HUDEP-2 (cell line): ENCODE measurements at regions not wholly inside any gene's neighbourhood (a gene's known extent, or its start where the extent isn't known, plus 50 kb on each side); places are given as distances from the start of the nearest gene placed in this dataset.

ENCODE experiments used
- DNase-seq, 76 experiments: peaks; one replicate each; lab custom pipeline; 2025; ENCODE audit not compliant: unreplicated experiment in 76 of 76; lab: John Stamatoyannopoulos, UW

DNA sequence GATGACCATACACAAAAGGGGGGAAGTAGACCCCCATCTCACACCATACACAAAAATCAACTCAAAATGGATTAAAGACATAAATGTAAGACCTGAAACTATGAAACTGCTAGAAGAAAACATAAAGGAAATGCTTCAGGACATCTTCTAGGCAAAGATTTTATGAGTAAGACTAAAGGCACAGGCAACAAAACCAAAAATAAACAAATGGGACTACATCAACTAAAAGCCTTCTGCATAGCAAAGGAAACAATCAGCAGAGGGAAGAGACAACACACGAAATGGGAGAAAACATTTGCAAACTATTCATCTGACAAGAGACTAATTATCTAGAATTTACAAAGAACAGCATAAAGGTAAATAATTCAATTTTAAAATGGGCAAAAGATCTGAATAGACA is 152.1 kb downstream of the AXIN2 start:
- no peak for DNase-seq

DNA sequence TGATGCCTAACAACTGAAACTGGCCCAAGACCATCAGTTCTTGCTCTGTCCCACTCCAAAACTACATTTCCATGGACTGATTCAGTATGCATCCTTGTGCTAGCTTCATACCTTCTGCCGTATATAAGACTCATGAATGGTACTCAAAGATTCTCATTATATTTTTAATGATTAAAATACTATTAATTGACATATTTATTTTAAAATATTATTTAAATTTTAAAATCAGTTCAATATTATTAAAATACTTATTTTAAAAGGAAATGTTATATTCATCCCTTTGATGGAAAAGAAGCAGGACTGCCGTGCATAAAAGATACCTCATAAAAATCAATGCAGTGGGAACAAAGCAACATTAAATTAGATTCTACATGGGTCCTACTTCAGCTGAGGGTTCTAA is 153.4 kb downstream of the AXIN2 start:
- DNase-seq, result no peak

DNA sequence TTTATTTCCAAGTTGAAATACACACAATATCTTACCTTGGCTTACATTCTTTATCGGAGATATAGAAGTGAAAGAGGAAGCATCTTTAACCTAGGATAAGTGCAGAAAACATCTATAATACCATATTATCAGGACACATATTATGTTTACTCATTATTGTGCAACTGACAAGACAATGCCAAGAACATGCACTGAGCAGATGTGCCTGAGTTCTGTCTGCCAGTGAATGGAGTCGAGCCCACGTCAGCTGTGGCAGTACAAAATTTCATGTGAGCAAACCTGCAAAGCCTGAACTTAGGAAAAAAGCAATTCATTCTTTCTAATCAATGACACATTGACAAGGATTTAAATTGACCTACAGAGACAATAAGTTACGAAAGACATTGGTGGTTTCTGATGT is 154.4 kb downstream of the AXIN2 start:
- DNase-seq, result no peak

DNA sequence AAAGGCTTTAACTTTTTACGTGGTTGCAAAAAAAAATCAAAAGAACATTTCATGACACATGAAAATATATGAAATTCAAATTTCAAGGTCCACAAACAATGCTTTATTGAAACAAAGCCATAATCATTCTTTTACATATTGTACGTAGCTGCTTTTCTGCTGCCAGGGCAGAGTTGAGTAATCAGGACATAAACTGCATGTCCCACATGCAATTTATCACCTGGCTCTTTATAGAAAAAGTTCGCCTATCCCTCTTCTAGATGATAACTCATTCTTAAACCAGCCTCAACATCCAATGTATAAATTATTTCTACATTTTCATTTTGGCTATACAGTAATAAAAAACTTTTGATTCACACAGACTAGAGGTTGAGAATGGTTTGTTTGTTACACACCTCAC is 154.9 kb downstream of the AXIN2 start:
- no peak for DNase-seq

DNA sequence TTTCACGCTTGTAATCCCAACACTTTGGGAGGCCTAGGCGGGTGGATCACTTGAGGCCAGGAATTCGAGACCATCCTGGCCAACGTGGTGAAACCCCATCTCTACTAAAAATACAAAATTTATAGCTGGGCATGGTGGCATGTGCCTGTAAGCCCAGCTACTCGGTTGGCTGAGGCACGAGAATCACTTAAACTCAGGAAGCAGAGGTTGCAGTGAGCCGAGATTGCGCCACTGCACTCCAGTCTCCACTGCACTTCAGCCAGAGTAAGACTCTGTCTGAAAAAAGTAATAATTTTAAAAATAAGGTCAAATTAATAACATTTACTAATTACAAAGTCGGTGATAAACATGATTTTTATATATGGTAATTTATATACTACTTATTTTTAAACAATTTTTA is 155.9 kb downstream of the AXIN2 start:
- DNase-seq, result no peak

DNA sequence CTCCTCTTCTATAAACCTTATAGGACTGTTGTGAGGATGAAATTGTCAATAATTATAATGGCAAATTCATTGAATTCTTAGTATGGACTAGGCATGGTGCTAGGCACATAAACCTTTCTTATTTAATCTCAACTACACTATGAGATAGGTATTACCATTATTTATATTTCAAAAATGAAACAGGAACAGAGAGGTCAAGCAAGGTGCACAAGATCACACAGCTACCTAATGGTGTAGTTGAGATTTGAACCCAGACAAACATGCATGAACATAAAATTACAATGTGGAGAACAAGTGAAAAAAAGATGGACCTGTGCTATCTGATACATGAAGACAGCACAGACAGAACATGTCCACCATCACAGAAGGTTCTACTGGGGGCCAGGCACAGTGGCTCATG is 156.7 kb downstream of the AXIN2 start:
- DNase-seq, result no peak

DNA sequence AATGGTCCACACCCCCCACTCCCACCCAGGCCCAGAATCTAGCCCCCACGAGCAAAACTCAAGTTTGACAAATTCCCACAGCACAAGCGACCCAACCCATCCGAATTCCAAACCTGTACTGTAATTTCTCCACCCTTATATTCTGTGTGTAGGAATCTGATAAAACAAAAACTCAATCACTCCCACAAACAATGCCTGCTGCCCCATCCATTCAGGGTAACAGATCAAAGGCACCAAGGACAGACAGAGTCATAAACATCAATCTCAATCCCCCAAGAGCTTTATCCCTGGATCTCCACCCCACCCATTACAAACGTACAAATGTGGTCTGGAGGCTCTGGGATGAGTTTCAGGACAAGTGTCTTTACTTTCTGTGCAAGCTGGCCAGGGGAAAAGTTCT is 157.8 kb downstream of the AXIN2 start:
- DNase-seq, result no peak

DNA sequence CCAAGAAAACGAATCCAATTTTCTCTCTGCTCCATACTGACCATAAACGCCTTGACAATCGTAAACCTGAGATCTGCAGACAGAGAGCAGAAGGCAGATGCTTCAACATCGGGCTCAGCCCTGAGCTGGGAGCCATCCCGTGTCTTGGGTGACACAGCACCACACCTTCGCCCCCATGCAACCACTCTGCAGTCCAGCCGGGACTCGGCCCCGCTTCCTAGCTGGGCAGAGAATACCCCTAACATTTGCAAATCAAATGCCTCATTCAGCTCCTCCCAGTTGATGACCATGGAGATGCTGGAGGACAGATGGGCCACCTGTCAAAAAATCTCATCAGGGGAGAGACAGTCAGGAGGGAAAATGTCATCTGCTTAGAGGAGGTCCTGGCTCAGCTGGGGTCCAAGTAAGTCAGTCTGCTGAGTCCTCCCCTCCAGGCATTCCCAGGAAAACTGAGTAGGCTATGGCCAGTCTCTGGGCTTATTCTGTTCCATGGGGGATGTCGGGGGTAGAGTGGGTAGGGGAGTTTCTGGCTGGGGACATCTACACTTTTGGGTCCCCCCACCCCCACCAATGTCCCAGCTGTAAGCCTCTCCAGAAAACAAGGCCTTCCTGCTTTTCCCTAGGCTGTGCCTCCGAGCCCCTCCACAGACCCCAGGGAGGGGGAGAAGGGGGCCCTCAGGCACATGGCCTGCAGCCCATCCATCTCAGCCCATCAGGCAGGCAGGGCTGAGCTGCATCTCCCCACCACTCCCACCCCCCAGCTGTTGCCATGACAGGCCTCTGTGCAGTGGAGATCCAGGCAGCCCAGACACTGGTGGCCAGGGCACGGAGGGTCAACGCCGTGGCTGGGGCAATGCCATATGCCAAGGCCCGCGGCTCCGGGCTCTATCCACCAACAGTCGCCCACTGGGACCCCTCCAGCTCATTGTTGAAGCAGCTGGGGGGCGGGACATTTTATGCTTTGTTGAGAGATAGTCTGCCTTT is 158.6 kb downstream of the AXIN2 start:
- DNase-seq, result no peak

DNA sequence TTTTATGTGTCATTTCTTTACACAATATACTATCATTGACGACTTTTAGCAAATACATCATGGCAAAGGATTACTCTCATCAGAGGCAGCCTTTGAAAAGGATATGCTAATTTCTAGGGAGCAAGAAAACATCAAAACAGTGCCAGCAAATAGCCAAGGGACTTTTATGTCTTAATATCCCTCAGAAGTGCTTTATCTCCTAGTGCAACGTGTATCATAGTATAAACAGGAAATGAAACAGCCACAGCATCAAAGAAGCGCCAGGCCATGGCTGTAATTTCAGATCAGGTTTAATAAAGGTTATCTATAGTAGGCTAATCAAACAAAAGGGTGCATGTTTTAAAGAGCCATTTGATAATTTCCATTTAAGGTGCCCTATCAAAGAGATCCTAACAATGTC is 159.9 kb downstream of the AXIN2 start:
- no peak for DNase-seq

DNA sequence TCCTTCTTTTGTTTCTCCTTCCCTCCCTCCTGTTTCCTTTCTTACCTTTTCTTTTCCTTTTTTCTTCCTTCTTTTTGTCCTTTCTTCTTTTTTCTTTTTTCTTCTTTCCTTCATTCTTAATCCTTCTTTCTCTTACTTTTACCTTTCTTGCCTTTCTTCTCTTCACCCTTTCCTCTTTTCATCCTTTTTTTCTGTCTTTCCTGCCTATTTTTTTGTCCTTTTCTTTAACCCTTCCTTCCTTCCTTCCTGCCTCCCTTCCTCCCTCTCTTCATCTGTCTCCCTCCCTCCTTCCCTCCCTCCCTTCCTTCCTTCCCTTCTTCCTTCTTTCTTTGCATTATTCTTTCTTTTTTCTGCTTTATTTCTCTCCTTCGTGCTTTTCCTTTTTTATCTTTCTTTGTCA is 160.7 kb downstream of the AXIN2 start:
- no peak for DNase-seq

DNA sequence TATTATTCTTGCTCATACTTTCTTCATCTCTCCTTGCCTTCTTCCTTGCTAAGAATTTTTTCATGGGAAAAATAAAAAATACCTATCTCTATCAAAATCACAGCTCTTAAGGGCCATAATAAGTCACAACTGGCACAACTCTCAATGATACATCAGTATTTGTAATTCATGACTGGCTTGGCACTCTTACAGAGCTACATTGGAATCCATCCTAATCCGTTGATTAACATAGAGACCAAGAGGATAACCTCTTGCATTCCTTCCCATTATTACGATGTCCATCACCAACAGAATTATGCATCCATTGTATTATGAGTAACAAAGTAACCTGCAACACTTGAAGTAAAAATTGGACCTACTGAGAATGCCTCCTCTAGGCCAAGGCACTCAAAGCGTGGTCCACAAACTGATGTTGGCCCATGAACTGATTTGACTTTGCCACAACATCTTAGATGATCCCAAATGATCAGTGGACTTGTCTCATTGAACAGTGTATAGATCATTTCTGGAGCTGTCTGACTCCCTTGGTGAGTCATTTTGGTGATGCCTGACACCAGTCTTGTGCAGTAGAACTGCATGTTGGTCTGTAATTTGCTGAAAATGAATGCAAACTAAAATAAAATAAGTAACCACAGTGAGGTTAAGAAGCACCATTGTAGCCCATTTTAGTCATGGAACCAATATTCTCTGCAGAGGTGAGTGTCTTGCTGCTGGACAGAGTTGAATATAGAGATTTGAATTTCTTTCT is 163.2 kb downstream of the AXIN2 start:
- DNase-seq, result no peak

DNA sequence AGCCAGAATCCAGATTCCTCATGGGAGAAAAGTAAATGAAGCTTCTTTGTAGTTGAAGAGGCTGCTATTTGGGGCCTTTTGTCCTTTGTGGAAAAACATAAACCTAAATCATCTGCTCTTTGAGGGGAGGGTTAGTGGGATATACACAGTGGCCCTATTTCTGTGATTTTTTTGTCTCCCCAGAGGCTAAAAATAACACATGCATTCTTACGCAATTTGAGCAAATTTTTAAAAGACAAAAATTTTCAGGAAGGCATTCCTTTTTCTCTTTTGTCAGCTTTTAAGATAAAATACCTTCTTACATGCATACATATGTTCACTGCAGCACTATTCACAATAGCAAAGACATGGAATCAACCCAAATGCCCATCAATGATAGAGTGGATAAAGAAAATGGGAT is 165.5 kb downstream of the AXIN2 start:
- no peak for DNase-seq

DNA sequence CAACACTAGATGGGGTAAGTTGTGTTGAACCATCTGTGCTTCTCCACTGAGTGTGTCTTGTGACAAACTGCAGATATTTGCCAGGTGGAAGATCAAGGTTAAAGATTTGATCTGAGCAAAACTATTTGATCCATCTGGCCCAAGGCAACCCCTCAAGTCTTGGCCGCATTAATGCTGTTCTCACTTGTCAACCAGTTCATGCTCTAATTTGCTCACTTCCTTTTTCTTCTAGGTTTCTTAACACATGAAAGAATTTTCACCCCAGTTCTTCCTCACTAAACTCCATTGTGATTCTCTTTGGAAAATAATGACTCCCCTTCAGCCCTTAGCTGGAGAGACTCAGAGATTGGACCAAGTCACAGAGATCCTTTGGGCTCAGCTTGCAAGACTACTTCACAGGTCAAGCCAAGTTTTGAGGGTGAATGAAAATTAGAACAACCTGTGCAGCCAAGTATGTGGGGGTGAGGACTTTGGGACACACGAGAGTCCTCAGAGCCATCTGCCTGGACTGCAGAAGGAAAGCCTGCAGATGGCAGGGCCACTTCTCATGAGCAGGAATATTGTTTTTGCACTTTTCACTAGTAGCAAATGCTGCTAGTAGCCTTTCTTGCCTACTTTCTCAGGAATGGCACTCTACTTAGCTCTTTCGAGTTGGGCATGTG is 166.5 kb downstream of the AXIN2 start:
- no peak for DNase-seq

DNA sequence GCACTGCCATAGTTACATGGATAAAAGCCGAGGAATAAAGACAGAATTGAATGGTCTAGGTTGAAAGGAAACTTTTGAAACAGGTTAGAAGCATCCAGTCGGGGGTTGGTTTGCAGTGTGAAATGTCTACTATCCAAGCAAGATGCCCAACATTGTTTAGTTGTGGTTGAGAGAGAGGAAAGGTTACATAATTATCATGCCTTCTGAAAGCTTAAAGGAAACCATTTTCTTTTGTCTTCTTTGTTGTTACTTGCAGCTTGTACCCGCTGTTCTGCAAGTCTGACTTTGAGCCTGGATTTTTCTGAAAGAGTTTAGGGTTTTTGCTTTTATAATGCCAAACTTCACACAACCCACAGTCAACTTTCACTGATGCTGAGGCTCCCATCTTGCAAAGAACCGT is 167.9 kb downstream of the AXIN2 start:
- DNase-seq, result no peak

DNA sequence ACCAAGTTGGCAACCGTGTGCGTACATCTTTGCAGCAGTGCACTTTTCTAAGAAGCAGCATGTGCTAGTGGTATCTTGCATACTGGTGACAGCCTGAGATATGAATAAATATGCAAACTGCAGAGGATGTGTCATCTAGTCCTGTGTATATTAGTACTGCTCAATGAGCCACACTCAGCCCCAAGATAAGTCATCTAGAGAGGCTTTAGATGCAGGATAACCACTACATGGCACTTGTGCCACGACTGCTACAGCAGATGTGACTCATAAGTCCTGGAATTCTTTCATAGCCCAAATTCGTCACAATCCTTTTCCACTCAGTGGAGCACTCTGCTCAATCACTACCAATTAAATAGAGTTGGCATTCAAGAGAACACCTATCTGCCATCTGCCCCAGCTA is 171.5 kb downstream of the AXIN2 start:
- DNase-seq, result no peak

DNA sequence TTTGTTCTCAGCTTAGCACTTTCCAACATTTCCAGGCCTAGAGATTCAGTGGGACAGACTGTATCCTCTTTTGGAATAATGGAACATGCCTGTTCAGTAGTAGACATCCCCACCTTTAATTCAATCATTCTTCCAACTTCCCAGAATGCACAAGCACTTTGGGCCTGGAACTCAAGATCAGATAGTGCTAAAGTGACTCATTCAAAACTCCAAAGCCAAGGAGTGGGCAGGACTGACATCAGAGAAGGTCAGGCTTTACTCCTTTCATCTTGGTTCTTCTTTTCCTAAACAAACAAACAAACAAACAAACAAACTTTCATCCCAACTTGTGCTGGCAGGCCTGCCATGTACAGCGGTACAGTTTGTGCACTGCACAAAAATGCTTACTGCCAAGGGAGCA is 172.0 kb downstream of the AXIN2 start:
- no peak for DNase-seq

DNA sequence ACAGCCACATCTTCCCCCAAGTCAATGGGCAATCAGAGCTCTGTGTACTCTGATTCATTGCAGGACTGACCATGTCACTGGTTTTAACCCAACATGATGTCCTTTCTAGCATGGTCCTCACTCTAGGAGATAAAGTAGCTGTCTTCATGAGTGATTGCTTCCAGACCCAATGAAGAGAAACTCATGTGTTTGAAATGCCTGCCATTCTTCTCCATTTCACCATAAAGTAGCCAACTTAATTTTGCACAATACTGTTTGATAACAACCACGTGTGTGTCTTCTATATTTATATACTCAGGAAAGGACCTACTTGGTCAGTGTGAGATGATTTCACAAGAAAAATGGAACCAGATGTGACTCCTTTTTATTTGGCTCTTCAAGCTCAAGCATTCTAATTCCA is 172.5 kb downstream of the AXIN2 start:
- no peak for DNase-seq

DNA sequence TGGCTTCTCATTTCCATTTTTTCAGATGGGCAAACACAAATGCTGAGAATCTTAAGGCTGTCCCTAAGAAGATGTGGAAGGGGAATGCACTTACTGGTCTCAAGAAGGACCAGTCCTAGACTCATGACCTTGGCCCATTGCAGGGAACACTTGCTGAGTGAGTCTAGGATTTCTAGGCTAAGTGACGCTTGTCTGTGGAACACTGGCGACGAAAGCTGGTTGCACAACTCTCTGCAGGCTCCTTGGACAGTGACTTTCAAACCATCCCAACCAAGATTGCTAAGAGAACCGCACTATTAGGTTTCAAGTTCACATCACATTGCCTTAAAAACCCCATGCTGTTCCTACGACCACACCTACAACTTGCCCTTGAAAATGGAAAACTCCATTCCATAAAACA is 174.1 kb downstream of the AXIN2 start:
- no peak for DNase-seq

DNA sequence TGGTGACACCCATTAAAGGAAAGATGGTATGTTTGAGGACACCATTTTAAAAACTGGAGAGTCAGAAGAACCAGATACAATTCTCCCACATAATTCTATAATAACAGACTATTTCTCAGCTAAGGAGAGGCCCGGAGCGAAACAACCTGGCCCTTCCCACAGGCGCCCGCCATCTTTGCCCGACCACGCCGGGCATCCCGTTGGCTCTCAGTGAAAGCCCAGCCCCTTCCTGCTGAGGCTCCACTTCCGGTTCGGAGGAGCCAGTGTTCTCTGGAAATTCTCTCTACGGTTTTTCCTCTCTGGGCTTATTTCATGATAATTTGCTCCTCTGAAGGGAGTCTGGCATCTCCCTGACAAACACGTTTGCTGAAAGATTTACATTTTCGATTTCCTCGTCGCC is 175.7 kb downstream of the AXIN2 start:
- DNase-seq, result no peak

DNA sequence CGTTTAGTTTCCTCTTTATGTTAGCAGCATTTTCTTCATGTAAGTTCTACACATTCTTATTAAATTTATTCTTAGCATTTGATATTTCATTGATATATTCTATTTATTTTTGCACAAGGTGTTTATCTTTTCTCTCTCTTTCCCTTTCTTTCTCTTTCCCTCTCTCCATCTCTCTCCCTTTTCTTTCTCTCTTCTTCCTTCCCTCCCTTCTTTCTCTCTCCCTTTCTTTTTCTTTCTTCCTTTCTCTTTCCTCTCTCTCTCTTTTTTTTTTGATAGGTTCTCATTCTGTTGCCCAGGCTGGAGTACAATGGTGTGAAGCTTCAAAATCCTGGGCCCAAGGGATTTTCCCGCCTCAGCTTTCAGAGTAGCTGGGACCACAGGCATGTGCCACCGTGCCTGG is 176.4 kb downstream of the AXIN2 start:
- DNase-seq, result no peak

DNA sequence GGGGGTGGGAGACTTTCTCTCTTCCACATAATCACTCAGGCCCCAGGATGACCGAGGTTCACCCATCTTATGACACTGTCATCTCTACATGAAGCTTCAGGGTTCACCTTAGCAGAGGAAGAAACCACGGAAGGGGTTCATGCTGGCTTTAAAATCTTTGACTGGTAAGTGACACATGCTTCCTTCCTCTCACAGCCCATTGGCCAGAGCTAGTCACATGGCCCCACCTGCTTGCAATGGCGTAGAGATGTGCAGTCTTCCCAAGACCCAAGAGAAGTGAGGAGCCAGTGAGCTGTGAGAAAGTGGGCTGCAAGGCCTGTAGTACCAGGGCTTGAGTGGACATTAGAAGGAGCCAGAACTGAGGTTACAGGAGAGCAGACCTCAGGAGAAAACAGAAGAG is 180.3 kb downstream of the AXIN2 start:
- no peak for DNase-seq

DNA sequence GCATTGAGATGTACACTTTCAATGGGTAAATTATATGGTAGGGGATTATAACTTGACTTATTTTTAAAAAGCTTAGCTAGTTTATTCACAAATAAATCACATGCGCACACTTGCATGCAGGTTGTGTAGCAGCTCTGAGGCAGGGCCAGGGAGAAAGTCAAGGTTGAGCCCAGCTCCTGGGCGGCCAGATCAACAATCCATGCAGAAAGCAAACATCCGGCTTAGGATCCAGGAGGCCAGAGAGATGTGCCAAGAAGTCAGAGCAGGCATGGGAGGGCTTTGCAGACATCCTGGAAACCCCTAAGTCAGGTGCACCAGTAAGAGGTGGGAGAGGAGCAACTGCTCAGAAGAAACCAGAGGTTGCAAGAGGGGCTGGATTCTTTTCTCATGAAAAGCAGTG is 186.5 kb downstream of the AXIN2 start:
- DNase-seq, result no peak
